Hepatocyte (in vitro differentiated cells): ENCODE measurements at regions not wholly inside any gene's neighbourhood (a gene's known extent, or its start where the extent isn't known, plus 50 kb on each side); places are given as distances from the start of the nearest gene placed in this dataset.

Experiments
- EZH2 ChIP-seq: fragments of 200-600 bp; sonication (generic); IDR thresholded peaks from 2 replicates; pipeline ENCODE4 v1.6.1; 2016; ENCODE audit warnings: antibody characterized with exemption, mild to moderate bottlenecking, borderline replicate concordance
- TF ChIP-seq, protein P1 (sequence below): fragments of 200-600 bp; sonication (generic); IDR thresholded peaks from 2 replicates; pipeline ENCODE4 v1.5.1; 2016; ENCODE audit warnings: antibody characterized with exemption, mild to moderate bottlenecking; ENCODE audit not compliant: poor library complexity

DNA sequence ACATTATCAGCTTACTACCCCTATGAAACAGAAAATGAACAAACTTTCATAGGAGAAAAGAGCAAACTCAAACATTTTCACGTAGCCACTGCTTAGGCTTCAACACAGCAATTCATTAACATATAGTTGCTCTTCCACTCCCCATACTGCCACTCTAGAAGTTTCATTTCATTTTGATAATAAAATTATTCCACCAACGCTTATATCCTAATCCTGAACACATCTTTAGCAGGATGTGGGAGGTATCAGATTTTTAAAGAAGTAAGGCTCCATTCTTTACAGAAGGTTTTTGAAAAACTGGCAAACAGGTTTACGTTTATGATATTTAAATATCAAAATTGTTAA, 77.5 kb upstream of the ANK3 start:
- no peak for TF ChIP-seq EZH2
- TF ChIP-seq, protein P1, sequence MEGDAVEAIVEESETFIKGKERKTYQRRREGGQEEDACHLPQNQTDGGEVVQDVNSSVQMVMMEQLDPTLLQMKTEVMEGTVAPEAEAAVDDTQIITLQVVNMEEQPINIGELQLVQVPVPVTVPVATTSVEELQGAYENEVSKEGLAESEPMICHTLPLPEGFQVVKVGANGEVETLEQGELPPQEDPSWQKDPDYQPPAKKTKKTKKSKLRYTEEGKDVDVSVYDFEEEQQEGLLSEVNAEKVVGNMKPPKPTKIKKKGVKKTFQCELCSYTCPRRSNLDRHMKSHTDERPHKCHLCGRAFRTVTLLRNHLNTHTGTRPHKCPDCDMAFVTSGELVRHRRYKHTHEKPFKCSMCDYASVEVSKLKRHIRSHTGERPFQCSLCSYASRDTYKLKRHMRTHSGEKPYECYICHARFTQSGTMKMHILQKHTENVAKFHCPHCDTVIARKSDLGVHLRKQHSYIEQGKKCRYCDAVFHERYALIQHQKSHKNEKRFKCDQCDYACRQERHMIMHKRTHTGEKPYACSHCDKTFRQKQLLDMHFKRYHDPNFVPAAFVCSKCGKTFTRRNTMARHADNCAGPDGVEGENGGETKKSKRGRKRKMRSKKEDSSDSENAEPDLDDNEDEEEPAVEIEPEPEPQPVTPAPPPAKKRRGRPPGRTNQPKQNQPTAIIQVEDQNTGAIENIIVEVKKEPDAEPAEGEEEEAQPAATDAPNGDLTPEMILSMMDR: no peak
